ENCODE measurements at regions not wholly inside any gene's neighbourhood (a gene's known extent, or its start where the extent isn't known, plus 50 kb on each side); places are given as distances from the start of the nearest gene placed in this dataset.

DNA sequence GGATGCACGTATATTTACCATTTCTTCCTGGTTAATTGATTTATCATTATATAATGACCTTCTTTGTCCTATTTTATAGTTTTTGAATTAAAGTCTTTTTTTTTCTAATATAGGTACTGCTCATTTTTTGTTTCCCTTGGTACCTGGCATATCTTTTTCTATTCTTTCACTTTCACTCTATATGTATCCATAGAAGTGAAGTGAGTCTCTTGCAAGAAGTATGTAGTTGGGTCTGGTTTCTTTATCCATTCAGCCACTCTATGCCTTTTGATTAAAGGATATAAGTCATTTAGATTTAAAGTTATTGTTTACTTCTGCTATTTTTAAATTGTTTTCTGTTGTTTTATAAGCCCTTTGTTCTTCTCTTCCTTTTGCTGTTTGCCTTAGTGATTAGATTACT, 194.3 kb upstream of the SLITRK6 start:
- in situ Hi-C loops (cut with HindIII; ENCODE audit: low pct_unique_long_range_greater_than_20kb, low sequenced_read_pairs) (no loop called here), intact Hi-C loops (cut with micrococcal nuclease; ENCODE audit: unreplicated experiment) (no loop called here)
- Histone ChIP-seq H3K4me3 (ENCODE audit: low read depth in 2 of 2, low read length in 2 of 2) (no peak overlapping the region), H3K9me3 (ENCODE audit: control insufficient read depth, insufficient read depth, low read depth, low read length) (no peaks in the 10 kb centered on the region), H3K27ac (ENCODE audit: low read length) (no peak overlapping the region), H3K36me3 (ENCODE audit: control insufficient read depth, insufficient read depth, low read length) (no peaks in the 10 kb centered on the region), H3K4me1 (ENCODE audit: control insufficient read depth, insufficient read depth, low read length) (no peaks in the 10 kb centered on the region), H3K27me3 (ENCODE audit: control insufficient read depth, insufficient read depth, low read length) (no peaks in the 10 kb centered on the region)
- no peak for DNase-seq (ENCODE audit: low read depth, low spot score)
- TF ChIP-seq CTCF (IDR thresholded peaks at IDR 0.05) (no peak), REST (IDR thresholded peaks at IDR 0.05; ENCODE audit: insufficient read depth in 1 of 2, low read depth in 2 of 2, low read length in 1 of 2) (no peak), TCF7L2 (IDR thresholded peaks at IDR 0.05; ENCODE audit: low read depth, low read length) (no peak)
- no peak for ATAC-seq
- ChIA-PET POLR2A (no interaction called here), CTCF (no interaction called here)
- no TSS peak for BruUV-seq (replicated peaks)

DNA sequence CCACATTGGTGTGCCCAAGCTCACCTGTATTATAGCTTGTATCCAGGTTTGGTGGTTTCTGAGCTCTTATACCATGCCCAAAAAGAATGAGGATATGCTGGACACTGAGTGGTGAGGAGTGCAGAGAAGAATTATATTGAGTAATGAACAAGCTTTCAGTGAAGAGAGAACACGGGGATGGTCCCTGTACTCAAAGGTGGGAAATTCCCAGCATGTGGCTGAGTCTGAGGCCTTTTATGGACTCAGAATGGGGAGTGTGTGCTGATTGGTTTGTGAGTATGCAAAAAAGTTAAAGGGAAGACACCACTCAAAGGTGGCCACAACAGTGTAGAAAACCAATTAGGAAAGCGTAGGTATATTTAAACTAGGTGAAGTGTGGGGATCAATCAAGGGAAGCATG, 191.2 kb upstream of the SLITRK6 start:
- no TSS peak for BruUV-seq (replicated peaks)
- no peak overlapping the region for H3K4me3 ChIP-seq (ENCODE audit: low read depth in 2 of 2, low read length in 2 of 2)
- CTCF ChIA-PET = no interaction called here
- POLR2A ChIA-PET = no interaction called here
- TF ChIP-seq SIN3A (IDR thresholded peaks at IDR 0.05; ENCODE audit: borderline replicate concordance, insufficient read depth, low read depth, low read length) = no peak
- TF ChIP-seq CTCF (IDR thresholded peaks at IDR 0.05) = no peak
- TF ChIP-seq POLR2AphosphoS5 (IDR thresholded peaks at IDR 0.05; ENCODE audit: low read depth, low read length) = no peak
- no peak for TF ChIP-seq REST (IDR thresholded peaks at IDR 0.05; ENCODE audit: insufficient read depth in 1 of 2, low read depth in 2 of 2, low read length in 1 of 2)
- no peak for TF ChIP-seq TCF7L2 (IDR thresholded peaks at IDR 0.05; ENCODE audit: low read depth, low read length)
- no peaks in the 10 kb centered on the region for H3K27me3 ChIP-seq (ENCODE audit: control insufficient read depth, insufficient read depth, low read length)
- H3K27ac ChIP-seq (ENCODE audit: low read length) = no peak overlapping the region
- ATAC-seq = no peak
- in situ Hi-C loops (cut with HindIII; ENCODE audit: low pct_unique_long_range_greater_than_20kb, low sequenced_read_pairs) (no loop called here), intact Hi-C loops (cut with micrococcal nuclease; ENCODE audit: unreplicated experiment) (no loop called here)
- H3K36me3 ChIP-seq (ENCODE audit: control insufficient read depth, insufficient read depth, low read length) = no peaks in the 10 kb centered on the region
- no peaks in the 10 kb centered on the region for H3K4me1 ChIP-seq (ENCODE audit: control insufficient read depth, insufficient read depth, low read length)
- H3K9me3 ChIP-seq (ENCODE audit: control insufficient read depth, insufficient read depth, low read depth, low read length) = no peaks in the 10 kb centered on the region
- no peak for DNase-seq (ENCODE audit: low read depth, low spot score)
